SK-N-SH (cell line): ENCODE measurements at regions not wholly inside any gene's neighbourhood (a gene's known extent, or its start where the extent isn't known, plus 50 kb on each side); places are given as distances from the start of the nearest gene placed in this dataset.

Source experiments
- CTCF ChIA-PET: fragments of 300-600, 350-600 bp; formaldehyde crosslinking; extraction: SDS; loops from one replicate; lab custom pipeline; 2021; lab: Yijun Ruan, JAX
- POLR2A ChIA-PET: fragments of 350-600 bp; sonication (Branson Sonifier 250); formaldehyde crosslinking; extraction: SDS; loops from one replicate; lab custom pipeline; 2020; ENCODE audit warnings: antibody characterized with exemption, inconsistent platforms; lab: Yijun Ruan, JAX
- DNase-seq: peaks from one replicate; pipeline ENCODE4 v3.0.0; 2012
- H2AFZ ChIP-seq: fragments of 200-600 bp; sonication (generic); 2 replicates; pipeline ENCODE4 v1.8.1; 2016; ENCODE audit warnings: antibody characterized with exemption, mild to moderate bottlenecking, low read depth
- H3F3A ChIP-seq: fragments of 200-600 bp; sonication (generic); replicated peaks from 2 replicates; pipeline ENCODE3; 2016; ENCODE audit warnings: antibody characterized with exemption, mild to moderate bottlenecking; ENCODE audit not compliant: insufficient read depth
- H3K27ac ChIP-seq, 2 experiments: fragments of 200-500 bp in 1 of 2; fragments of 200-600 bp in 1 of 2; sonication (Bioruptor generic) in 1 of 2; sonication (generic), shearing (Covaris generic) in 1 of 2; 2 replicates each; pipeline versions ENCODE4 v1.5.1 to v1.6.1; 2014 to 2016; ENCODE audit warnings: low read depth in 2 of 2, inconsistent platforms in 1 of 2, low read length in 1 of 2, mild to moderate bottlenecking in 1 of 2, mixed read lengths in 1 of 2
- H3K27me3 ChIP-seq: fragments of 200-600 bp; sonication (generic), shearing (Covaris generic); 2 replicates; pipeline ENCODE4 v1.6.1; 2016; ENCODE audit warnings: mixed run types; ENCODE audit not compliant: insufficient read depth
- H3K36me3 ChIP-seq, 2 experiments: fragments of 200-500 bp in 1 of 2; fragments of 200-600 bp in 1 of 2; sonication (Bioruptor generic) in 1 of 2; sonication (generic) in 1 of 2; replicated peaks in 1 of 2; 2 replicates each; pipeline versions ENCODE3 to v1.5.1; 2014 to 2016; ENCODE audit warnings: low read length in 1 of 2, mild to moderate bottlenecking in 1 of 2; ENCODE audit not compliant: insufficient read depth in 2 of 2, control insufficient read depth in 1 of 2
- H3K4me1 ChIP-seq, 2 experiments: fragments of 200-500 bp in 1 of 2; fragments of 200-600 bp in 1 of 2; sonication (Bioruptor generic) in 1 of 2; sonication (generic), shearing (Covaris generic) in 1 of 2; 2 replicates each; pipeline versions ENCODE4 v1.5.1 to v1.6.1; 2014 to 2016; ENCODE audit warnings: low read depth in 1 of 2, low read length in 1 of 2, mixed run types in 1 of 2; ENCODE audit not compliant: insufficient read depth in 2 of 2, control insufficient read depth in 1 of 2
- H3K4me2 ChIP-seq: fragments of 200-600 bp; sonication (generic), shearing (Covaris generic); 2 replicates; pipeline ENCODE4 v1.6.1; 2017; ENCODE audit warnings: mixed run types
- H3K4me3 ChIP-seq, 2 experiments: fragments of 200-500 bp in 1 of 2; fragments of 200-600 bp in 1 of 2; sonication (Bioruptor generic) in 1 of 2; sonication (generic), shearing (Covaris generic) in 1 of 2; 2 replicates each; pipeline versions ENCODE4 v1.5.1 to v1.8.1; 2014 to 2016; ENCODE audit warnings: low read depth in 2 of 2, inconsistent platforms in 1 of 2, low read length in 1 of 2, mild to moderate bottlenecking in 1 of 2, mixed read lengths in 1 of 2, moderate library complexity in 1 of 2
- H3K79me2 ChIP-seq: fragments of 200-600 bp; sonication (generic); 2 replicates; pipeline ENCODE4 v1.8.1; 2017; ENCODE audit warnings: mild to moderate bottlenecking; ENCODE audit not compliant: insufficient read depth
- H3K9ac ChIP-seq: fragments of 200-600 bp; sonication (generic); 2 replicates; pipeline ENCODE4 v1.6.1; 2017; ENCODE audit warnings: mixed run types
- H3K9me2 ChIP-seq: fragments of 200-600 bp; sonication (generic); 2 replicates; pipeline ENCODE4 v1.6.1; 2017; ENCODE audit warnings: mixed run types
- H3K9me3 ChIP-seq: fragments of 200-600 bp; sonication (generic); 2 replicates; pipeline ENCODE4 v1.6.1; 2017; ENCODE audit warnings: mixed run types, mild to moderate bottlenecking, moderate library complexity
- H4K20me1 ChIP-seq: fragments of 200-600 bp; sonication (generic); 2 replicates; pipeline ENCODE4 v1.6.1; 2017; ENCODE audit warnings: mild to moderate bottlenecking, mixed run types; ENCODE audit not compliant: insufficient read depth
- ELF1 ChIP-seq: IDR thresholded peaks from 2 replicates; pipeline ENCODE4 v1.4.0; 2012
- EZH2phosphoT487 ChIP-seq: fragments of 200-600 bp; sonication (generic); IDR thresholded peaks from 2 replicates; pipeline ENCODE4 v1.6.1; 2017; ENCODE audit warnings: low read depth, mixed run types, mild to moderate bottlenecking, antibody characterized with exemption, moderate library complexity, borderline replicate concordance
- FOSL2 ChIP-seq: IDR thresholded peaks from 2 replicates; pipeline ENCODE4 v1.4.0; 2012; ENCODE audit warnings: low read depth, mild to moderate bottlenecking, moderate library complexity, borderline replicate concordance
- FOXJ3 ChIP-seq: sonication (generic); formaldehyde crosslinking; IDR thresholded peaks from 2 replicates; pipeline ENCODE4 v1.5.1; 2020; ENCODE audit warnings: mild to moderate bottlenecking, missing genetic modification reagents
- FOXM1 ChIP-seq: IDR thresholded peaks from 2 replicates; pipeline ENCODE4 v1.4.0; 2012; ENCODE audit warnings: low read depth, mild to moderate bottlenecking
- MXI1 ChIP-seq: IDR thresholded peaks from 2 replicates; pipeline ENCODE4 v1.6.1; 2012; ENCODE audit warnings: mild to moderate bottlenecking, low read depth, low read length, improper control_type of control experiment
- NFIC ChIP-seq: IDR thresholded peaks from 2 replicates; pipeline ENCODE4 v1.4.0; 2012; ENCODE audit warnings: borderline replicate concordance
- NRF1 ChIP-seq: IDR thresholded peaks from 2 replicates; pipeline ENCODE4 v1.6.1; 2012; ENCODE audit warnings: low read depth, mild to moderate bottlenecking, low read length
- POLR2AphosphoS5 ChIP-seq: IDR thresholded peaks from 2 replicates; pipeline ENCODE4 v1.6.1; 2012; ENCODE audit warnings: low read depth, low read length
- RAD21 ChIP-seq: IDR thresholded peaks from 2 replicates; pipeline ENCODE4 v1.6.1; 2012; ENCODE audit warnings: mild to moderate bottlenecking, low read length
- RCOR1 ChIP-seq: fragments of 150-350 bp; IDR thresholded peaks from 2 replicates; pipeline ENCODE4 v1.6.1; 2017; ENCODE audit warnings: antibody characterized with exemption, low read length
- RFX5 ChIP-seq: IDR thresholded peaks from 2 replicates; pipeline ENCODE4 v1.6.1; 2012; ENCODE audit warnings: mild to moderate bottlenecking, improper control_type of control experiment, low read length
- SIN3A ChIP-seq: IDR thresholded peaks from 2 replicates; pipeline ENCODE4 v1.6.1; 2012; ENCODE audit warnings: low read depth, mild to moderate bottlenecking, low read length, moderate library complexity, borderline replicate concordance
- TCF12 ChIP-seq: IDR thresholded peaks from 2 replicates; pipeline ENCODE4 v1.4.0; 2012
- TEAD4 ChIP-seq: IDR thresholded peaks from 2 replicates; pipeline ENCODE4 v1.4.0; 2012; ENCODE audit warnings: mild to moderate bottlenecking, borderline replicate concordance; ENCODE audit not compliant: insufficient read depth
- YY1 ChIP-seq: IDR thresholded peaks from 2 replicates; pipeline ENCODE4 v1.4.0; 2012; ENCODE audit warnings: low read depth, mild to moderate bottlenecking
- WGBS: methylation state at CpG from one replicate; pipeline ENCODE4 v1.1.6; 2017; ENCODE audit warnings: low lambda C conversion rate; 5-methylcytosine and 5-hydroxymethylcytosine counted together
- TF ChIP-seq, protein P1 (sequence below): IDR thresholded peaks from 2 replicates; pipeline ENCODE4 v1.4.0; 2012; ENCODE audit warnings: low read depth
- TF ChIP-seq, protein P2 (sequence below): IDR thresholded peaks from 2 replicates; pipeline ENCODE4 v1.6.1; 2012; ENCODE audit warnings: mild to moderate bottlenecking, low read depth, low read length, moderate library complexity
- TF ChIP-seq, protein P3 (sequence below): IDR thresholded peaks from 2 replicates; pipeline ENCODE4; 2012
- TF ChIP-seq, protein P4 (sequence below): fragments of 150-350 bp; IDR thresholded peaks from 2 replicates; pipeline ENCODE4 v1.6.1; 2017; ENCODE audit warnings: antibody characterized with exemption, low read length, low read depth, borderline replicate concordance

DNA sequence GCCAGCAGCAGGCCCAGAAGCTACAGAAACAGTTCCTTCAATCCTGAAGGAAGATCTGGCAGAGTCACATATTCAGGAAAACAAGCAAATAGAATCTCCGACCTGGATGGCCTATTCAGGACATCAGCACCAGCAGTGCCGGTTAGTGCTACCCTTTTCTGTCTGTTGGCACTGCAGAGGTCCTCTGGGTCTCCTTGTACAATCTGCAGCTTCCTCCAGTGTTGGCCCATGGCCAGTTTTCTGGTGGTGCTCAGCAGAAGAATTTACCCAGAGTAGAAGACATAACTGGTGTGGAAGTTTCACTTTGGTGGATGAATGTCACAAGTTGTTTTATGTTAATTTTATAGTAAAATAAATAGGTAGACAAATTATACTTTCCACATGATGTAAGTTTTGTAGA, 498.1 kb downstream of the COG6 start:
- Histone ChIP-seq H3K36me3 (no peaks in the 10 kb centered on the region), H3K4me1 (peaks cover 0 to 16% of the 10 kb centered on the region in 2 experiments; a peak in 3 of 4 replicates), H3F3A (peaks cover 4% of the 10 kb centered on the region), H2AFZ (no peak overlapping the region), H4K20me1 (no peaks in the 10 kb centered on the region), H3K9me2 (no peaks in the 10 kb centered on the region), H3K4me3 (no peak overlapping the region), H3K9me3 (no peaks in the 10 kb centered on the region), H3K9ac (no peak overlapping the region), H3K4me2 (no peak overlapping the region), H3K27me3 (no peaks in the 10 kb centered on the region), H3K79me2 (no peaks in the 10 kb centered on the region), H3K27ac (no peak overlapping the region)
- no peak for DNase-seq
- ChIA-PET POLR2A (no interaction called here), CTCF (no interaction called here)
- TF ChIP-seq EZH2phosphoT487 (no peak), MXI1 (no peak), SIN3A (no peak), FOXJ3 (CRISPR knock-in tag) (no peak), NRF1 (no peak), RAD21 (no peak), NFIC (no peak), FOXM1 (no peak), TEAD4 (no peak), FOSL2 (no peak), ELF1 (no peak), TCF12 (no peak), YY1 (no peak), RCOR1 (no peak), POLR2AphosphoS5 (no peak), RFX5 (no peak)
- TF ChIP-seq, protein P1, sequence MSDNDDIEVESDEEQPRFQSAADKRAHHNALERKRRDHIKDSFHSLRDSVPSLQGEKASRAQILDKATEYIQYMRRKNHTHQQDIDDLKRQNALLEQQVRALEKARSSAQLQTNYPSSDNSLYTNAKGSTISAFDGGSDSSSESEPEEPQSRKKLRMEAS = no peak
- TF ChIP-seq, protein P2, sequence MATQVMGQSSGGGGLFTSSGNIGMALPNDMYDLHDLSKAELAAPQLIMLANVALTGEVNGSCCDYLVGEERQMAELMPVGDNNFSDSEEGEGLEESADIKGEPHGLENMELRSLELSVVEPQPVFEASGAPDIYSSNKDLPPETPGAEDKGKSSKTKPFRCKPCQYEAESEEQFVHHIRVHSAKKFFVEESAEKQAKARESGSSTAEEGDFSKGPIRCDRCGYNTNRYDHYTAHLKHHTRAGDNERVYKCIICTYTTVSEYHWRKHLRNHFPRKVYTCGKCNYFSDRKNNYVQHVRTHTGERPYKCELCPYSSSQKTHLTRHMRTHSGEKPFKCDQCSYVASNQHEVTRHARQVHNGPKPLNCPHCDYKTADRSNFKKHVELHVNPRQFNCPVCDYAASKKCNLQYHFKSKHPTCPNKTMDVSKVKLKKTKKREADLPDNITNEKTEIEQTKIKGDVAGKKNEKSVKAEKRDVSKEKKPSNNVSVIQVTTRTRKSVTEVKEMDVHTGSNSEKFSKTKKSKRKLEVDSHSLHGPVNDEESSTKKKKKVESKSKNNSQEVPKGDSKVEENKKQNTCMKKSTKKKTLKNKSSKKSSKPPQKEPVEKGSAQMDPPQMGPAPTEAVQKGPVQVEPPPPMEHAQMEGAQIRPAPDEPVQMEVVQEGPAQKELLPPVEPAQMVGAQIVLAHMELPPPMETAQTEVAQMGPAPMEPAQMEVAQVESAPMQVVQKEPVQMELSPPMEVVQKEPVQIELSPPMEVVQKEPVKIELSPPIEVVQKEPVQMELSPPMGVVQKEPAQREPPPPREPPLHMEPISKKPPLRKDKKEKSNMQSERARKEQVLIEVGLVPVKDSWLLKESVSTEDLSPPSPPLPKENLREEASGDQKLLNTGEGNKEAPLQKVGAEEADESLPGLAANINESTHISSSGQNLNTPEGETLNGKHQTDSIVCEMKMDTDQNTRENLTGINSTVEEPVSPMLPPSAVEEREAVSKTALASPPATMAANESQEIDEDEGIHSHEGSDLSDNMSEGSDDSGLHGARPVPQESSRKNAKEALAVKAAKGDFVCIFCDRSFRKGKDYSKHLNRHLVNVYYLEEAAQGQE = no peak
- TF ChIP-seq, protein P3, sequence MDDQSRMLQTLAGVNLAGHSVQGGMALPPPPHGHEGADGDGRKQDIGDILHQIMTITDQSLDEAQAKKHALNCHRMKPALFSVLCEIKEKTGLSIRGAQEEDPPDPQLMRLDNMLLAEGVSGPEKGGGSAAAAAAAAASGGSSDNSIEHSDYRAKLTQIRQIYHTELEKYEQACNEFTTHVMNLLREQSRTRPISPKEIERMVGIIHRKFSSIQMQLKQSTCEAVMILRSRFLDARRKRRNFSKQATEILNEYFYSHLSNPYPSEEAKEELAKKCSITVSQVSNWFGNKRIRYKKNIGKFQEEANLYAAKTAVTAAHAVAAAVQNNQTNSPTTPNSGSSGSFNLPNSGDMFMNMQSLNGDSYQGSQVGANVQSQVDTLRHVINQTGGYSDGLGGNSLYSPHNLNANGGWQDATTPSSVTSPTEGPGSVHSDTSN = no peak
- TF ChIP-seq, protein P4, sequence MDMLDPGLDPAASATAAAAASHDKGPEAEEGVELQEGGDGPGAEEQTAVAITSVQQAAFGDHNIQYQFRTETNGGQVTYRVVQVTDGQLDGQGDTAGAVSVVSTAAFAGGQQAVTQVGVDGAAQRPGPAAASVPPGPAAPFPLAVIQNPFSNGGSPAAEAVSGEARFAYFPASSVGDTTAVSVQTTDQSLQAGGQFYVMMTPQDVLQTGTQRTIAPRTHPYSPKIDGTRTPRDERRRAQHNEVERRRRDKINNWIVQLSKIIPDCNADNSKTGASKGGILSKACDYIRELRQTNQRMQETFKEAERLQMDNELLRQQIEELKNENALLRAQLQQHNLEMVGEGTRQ = no peak
- 95% methylated on average over 2 of the region's 2 CpGs for WGBS
